Central memory CD8-positive, alpha-beta T cell (primary cell): ENCODE measurements at regions not wholly inside any gene's neighbourhood (a gene's known extent, or its start where the extent isn't known, plus 50 kb on each side); places are given as distances from the start of the nearest gene placed in this dataset.

Source experiments
- ATAC-seq: fragments of 150-1000 bp; cut with Tn5 transposase; replicated peaks from 2 replicates; pipeline ENCODE4 v1.10.0; 2022; ENCODE audit warnings: mild to moderate bottlenecking, moderate FRiP score, moderate number of reproducible peaks; ENCODE audit not compliant: poor library complexity, severe bottlenecking; ENCODE audit errors: extremely low read depth
- DNase-seq, 2 donors: peaks; one replicate each; pipeline ENCODE4 v3.0.0; 2021; ENCODE audit warnings: low spot score in 2 of 2
- H3K27ac Mint-ChIP-seq: one replicate; pipeline ENCODE4 v1.8.0; 2022; ENCODE audit warnings: low read depth, mild to moderate bottlenecking, moderate library complexity, mixed read lengths
- H3K27me3 Mint-ChIP-seq: one replicate; pipeline ENCODE4 v1.8.0; 2022; ENCODE audit warnings: mixed read lengths
- H3K36me3 Mint-ChIP-seq: one replicate; pipeline ENCODE4 v1.8.0; 2022; ENCODE audit warnings: mild to moderate bottlenecking, moderate library complexity, mixed read lengths; ENCODE audit not compliant: insufficient read depth
- H3K4me1 Mint-ChIP-seq: one replicate; pipeline ENCODE4 v1.8.0; 2022; ENCODE audit warnings: mixed read lengths
- H3K4me3 Mint-ChIP-seq: one replicate; pipeline ENCODE4 v1.8.0; 2022; ENCODE audit warnings: mild to moderate bottlenecking, moderate library complexity, mixed read lengths
- H3K9me3 Mint-ChIP-seq: one replicate; pipeline ENCODE4 v1.8.0; 2022; ENCODE audit warnings: mixed read lengths

DNA sequence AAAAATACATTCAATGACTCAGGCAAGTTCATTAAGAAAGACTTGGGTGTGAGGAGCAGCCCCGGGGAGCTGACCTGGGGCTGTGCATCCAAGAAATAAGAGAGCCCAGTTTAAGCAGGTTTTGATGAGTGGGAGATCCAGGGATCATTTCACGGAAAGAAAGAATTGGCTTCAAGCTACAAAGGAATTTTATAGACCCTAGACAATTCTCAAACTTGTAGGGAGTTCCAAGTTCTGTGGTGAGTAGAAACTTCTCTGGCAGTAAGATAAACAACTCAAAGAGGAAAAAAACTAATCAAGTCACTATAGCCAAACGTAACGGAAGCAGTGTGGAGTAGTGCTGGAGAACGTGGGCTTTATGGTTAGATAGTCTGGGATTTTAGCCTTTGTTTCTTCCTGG, 175.7 kb upstream of the DDHD1 start:
- Mint-ChIP-seq H3K27ac (no peak overlapping the region), H3K36me3 (no peaks in the 10 kb centered on the region), H3K4me1 (no peaks in the 10 kb centered on the region), H3K27me3 (no peaks in the 10 kb centered on the region), H3K9me3 (no peaks in the 10 kb centered on the region), H3K4me3 (no peak overlapping the region)
- DNase-seq (no peak), ATAC-seq (no peak)

DNA sequence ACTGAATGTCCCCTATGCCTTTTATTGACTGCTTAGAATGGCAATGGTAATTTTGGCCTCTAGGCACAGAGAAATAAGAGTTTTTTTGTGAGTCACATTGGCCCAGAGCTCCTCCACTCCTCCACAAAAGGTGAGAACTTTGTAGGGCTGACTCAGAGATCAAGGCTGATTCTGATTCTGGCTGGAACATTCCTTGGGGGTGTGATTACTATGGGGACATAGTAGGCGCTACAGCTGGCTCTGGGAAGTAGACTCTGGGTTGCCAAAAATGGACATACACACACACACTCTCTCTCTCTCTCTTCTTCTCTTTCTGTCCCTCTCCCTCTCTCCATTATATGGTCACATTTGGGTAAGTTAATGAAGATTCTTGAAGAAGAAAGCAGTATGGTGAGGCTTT, 174.6 kb upstream of the DDHD1 start:
- H3K9me3 Mint-ChIP-seq = no peaks in the 10 kb centered on the region
- H3K27me3 Mint-ChIP-seq = no peaks in the 10 kb centered on the region
- H3K4me1 Mint-ChIP-seq = no peaks in the 10 kb centered on the region
- H3K27ac Mint-ChIP-seq = no peak overlapping the region
- no peak for DNase-seq
- no peaks in the 10 kb centered on the region for H3K36me3 Mint-ChIP-seq
- no peak for ATAC-seq
- H3K4me3 Mint-ChIP-seq = no peak overlapping the region

DNA sequence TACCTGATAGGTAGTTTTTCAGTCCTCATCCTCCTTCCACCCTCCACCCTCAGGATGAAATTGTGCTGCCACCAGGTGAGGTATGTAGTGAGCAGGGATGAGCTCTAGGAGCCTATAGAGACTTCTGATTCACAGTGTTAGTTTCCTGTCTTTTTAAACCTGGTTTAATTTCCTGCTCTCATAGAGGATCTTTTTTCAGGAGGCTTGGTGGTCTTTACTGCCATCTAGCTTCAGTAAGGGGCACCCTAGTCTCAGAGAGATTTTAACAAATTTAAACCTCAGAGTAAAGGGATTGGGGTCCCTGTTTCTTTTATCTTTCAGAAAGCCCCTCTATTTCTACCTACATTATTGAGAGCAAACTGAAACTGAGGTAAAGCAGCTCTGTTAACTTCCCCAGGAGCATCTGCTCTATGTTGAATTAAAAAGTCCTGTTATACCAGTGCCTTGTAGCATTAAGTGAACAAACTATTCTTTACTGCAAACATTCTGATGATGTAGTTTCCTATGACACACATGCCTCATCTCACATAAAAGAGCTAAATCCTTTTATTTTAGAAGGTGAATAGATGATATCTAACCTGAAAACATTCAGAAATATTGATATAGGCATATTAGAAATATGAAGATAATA, 172.2 kb upstream of the DDHD1 start:
- Mint-ChIP-seq H3K4me3 (no peak overlapping the region), H3K9me3 (peaks cover 6% of the 10 kb centered on the region), H3K4me1 (no peaks in the 10 kb centered on the region), H3K27me3 (no peaks in the 10 kb centered on the region), H3K36me3 (no peaks in the 10 kb centered on the region), H3K27ac (no peak overlapping the region)
- ATAC-seq (no peak), DNase-seq (no peak)

DNA sequence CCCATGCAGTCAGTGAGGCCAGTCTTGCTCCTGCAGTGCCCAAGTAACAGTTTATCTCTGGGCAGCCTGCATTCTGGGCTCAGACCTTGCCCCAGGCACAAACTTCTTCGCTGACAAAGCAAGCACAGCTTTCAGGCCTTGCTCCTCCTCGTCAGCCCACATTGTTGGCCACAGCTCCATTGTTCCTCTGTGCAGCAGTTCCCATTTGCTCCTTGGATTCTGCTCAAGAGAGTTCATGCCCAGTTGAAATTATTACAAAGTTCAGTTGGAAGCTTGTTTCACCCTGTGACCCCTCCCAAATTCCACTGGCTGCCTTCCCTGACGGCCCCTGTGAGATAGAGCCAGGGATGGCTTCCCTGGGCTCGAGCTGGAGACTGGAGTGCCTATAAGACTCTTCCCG, 163.4 kb upstream of the DDHD1 start:
- Mint-ChIP-seq H3K27ac (no peak overlapping the region), H3K27me3 (no peaks in the 10 kb centered on the region), H3K36me3 (no peaks in the 10 kb centered on the region), H3K4me3 (no peak overlapping the region), H3K4me1 (no peaks in the 10 kb centered on the region), H3K9me3 (peaks cover 17% of the 10 kb centered on the region)
- DNase-seq (no peak), ATAC-seq (no peak)

DNA sequence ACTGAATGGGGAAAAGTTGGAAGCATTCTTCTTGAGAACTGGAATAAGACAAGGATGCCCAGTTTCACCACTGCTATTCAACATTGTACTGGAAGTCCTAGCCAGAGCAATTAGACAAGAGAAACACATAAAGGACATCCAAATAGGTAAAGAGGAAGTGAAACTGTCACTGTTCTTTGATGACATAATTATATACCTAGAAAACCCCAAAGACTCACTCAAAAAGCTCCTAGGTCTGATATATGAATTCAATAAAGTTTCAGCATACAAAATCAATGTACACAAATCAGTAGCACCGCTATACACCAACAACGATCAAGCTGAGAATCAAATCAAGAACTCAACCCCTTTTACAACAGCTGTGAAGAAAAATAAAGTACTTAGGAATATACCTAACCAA, 157.3 kb upstream of the DDHD1 start:
- Mint-ChIP-seq H3K4me1 (peaks cover 6% of the 10 kb centered on the region), H3K36me3 (peaks cover 2% of the 10 kb centered on the region), H3K27me3 (no peaks in the 10 kb centered on the region), H3K4me3 (no peak overlapping the region), H3K9me3 (peaks cover 11% of the 10 kb centered on the region), H3K27ac (no peak overlapping the region)
- DNase-seq (no peak), ATAC-seq (no peak)

DNA sequence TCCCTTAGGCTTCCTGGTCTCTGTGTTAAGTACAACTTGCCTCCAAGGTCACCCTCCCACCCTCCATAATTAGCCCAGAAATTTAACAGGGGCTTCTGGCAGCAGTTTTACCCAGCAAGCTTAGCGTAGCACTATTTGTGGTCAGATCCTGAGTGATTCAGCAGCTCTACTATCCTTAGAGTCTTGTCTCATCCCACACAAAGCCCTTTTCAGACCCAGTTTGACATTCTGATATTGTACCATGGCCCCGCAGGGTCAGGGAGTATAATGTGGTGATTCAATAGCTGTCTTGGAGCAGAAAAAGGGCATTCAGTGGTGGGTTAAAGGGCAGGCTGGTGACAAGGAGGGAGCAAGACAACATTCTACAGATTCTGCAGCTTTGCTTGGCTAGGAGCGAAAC, 153.8 kb upstream of the DDHD1 start:
- H3K9me3 Mint-ChIP-seq = no peaks in the 10 kb centered on the region
- no peak overlapping the region for H3K27ac Mint-ChIP-seq
- H3K4me3 Mint-ChIP-seq = no peak overlapping the region
- no peak for ATAC-seq
- H3K36me3 Mint-ChIP-seq = peaks cover 2% of the 10 kb centered on the region
- H3K4me1 Mint-ChIP-seq = peaks cover 6% of the 10 kb centered on the region
- H3K27me3 Mint-ChIP-seq = no peaks in the 10 kb centered on the region
- DNase-seq = no peak

DNA sequence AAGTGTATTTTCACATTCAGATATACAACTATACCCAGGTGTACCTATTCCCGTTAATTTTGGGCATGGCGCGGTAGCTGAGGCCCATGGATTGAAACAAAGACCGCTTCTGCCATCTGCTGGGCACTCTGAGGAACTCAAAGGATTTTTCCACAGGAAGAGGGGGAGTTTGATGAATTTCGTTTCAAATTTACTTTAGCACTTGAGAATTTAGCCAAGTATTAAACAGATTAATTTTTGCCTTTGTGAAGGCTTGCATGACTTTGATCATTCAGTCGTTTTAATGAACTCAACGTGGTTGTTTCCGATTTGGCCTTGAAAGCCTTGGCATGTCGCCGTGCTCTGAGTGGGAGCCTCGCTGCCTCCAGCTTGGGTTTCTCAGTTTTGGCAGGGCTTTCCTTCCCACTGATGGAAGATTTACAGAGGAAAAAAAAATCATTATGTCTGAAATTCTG, 153.2 kb upstream of the DDHD1 start:
- ATAC-seq (no peak), DNase-seq (no peak)
- peaks cover 6% of the 10 kb centered on the region for H3K4me1 Mint-ChIP-seq
- H3K4me3 Mint-ChIP-seq = peak overlapping the region; percentile 56
- no peaks in the 10 kb centered on the region for H3K9me3 Mint-ChIP-seq
- H3K36me3 Mint-ChIP-seq = peaks cover 1% of the 10 kb centered on the region
- no peak overlapping the region for H3K27ac Mint-ChIP-seq
- peaks cover 3% of the 10 kb centered on the region for H3K27me3 Mint-ChIP-seq

DNA sequence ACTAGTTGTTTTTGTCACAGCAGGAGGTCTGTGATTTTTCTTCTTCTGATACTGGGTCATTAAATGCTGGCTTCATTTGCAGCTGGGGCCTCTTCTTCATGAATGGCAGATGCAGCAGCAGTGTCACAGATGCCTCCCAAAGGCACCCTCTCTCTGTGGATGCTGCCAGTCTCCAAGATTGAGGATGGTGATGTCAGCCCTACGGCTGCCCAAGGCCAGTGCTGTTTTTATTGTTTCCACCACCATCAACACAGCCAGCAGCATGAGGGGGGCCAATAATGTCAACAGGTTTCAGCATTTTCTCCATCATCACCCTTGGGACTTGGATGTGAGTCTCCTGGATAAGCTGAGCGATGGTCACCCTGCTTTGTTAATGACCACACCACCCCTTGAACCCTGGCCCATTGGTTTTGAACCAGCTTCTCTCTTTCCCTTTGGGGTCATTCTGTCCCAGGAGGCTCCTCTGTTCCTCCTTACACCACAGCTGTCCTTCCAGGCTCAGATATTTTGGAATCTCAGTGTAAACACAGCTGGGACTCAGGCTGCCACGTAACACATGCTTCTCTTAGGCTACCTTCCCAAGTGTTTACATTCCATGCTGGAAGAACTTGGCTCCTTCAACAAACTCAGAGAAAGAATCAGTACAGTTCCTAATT, 151.7 kb upstream of the DDHD1 start:
- Mint-ChIP-seq H3K4me1 (peaks cover 6% of the 10 kb centered on the region), H3K36me3 (no peaks in the 10 kb centered on the region), H3K9me3 (no peaks in the 10 kb centered on the region), H3K27ac (no peak overlapping the region), H3K4me3 (no peak overlapping the region), H3K27me3 (peaks cover 7% of the 10 kb centered on the region)
- no peak for DNase-seq
- no peak for ATAC-seq

DNA sequence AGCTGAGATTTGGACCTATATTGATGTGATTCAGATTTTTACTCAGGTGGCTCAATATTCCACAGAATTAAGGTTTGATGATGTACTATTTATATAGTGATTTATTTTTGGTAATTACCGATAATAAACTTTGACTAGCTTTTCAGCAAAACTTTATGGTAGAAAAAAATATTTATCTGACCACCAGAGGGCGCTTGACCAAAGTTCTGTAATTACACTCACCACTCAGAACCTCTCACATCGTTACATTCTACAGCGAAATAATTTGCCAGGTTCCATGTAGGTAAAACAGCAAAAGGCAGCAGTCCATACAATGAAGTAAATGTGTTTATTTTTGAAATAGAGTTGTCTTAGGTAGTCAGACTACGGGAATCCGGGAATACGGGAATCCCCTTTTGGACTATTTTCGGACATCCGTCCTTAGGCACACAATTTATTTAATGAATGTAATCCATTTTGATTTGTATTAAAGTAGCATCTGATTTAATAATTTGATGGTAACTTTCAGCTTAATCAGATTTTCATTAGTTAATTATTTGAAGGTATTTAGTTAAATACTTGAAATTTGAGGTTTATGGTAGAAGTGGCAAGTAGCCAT, 143.0 kb upstream of the DDHD1 start:
- ATAC-seq (no peak), DNase-seq (no peak)
- Mint-ChIP-seq H3K9me3 (no peaks in the 10 kb centered on the region), H3K27ac (no peak overlapping the region), H3K4me3 (no peak overlapping the region), H3K4me1 (no peaks in the 10 kb centered on the region), H3K27me3 (peaks cover 1% of the 10 kb centered on the region), H3K36me3 (no peaks in the 10 kb centered on the region)

DNA sequence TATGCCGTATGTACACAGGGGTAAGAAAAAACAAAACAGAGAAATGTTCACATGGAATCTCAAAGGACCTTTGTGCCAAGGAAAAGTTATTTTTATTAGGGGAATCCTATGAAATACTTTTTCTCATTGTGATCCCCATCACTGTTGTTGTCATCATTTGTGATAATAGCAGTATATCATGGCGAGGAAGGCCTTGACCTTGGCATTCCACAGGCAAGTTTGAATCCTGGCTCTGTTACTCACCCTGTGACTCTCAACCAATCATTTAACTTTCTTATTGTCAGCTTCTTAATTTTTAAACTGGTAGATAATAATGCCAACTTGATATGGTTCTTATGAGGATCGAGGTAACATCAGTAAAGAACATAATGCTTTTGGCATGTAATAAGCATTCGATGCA, 142.2 kb upstream of the DDHD1 start:
- ATAC-seq (no peak), DNase-seq (no peak)
- Mint-ChIP-seq H3K36me3 (no peaks in the 10 kb centered on the region), H3K9me3 (no peaks in the 10 kb centered on the region), H3K4me1 (no peaks in the 10 kb centered on the region), H3K4me3 (no peak overlapping the region), H3K27ac (no peak overlapping the region), H3K27me3 (no peaks in the 10 kb centered on the region)

DNA sequence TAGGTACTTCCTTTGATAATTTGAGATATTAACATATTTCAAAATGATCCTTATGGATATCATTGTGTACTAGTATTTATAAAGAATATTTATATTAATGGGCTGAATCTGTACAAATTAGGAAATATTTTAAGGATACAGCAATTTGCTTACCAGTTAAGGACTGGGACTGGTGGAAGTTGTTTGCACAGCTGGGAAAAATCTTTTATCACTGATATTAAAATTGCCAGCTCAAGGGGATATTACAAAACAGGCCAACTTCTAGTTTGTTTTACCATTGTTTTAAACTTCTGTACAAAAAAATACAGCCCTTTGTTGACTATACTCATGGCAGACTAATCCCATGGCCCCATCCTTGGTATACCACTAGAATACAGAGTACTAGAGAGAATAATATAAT, 133.2 kb upstream of the DDHD1 start:
- peaks cover 2% of the 10 kb centered on the region for H3K36me3 Mint-ChIP-seq
- no peak overlapping the region for H3K27ac Mint-ChIP-seq
- H3K4me3 Mint-ChIP-seq = no peak overlapping the region
- DNase-seq (no peak), ATAC-seq (no peak)
- H3K27me3 Mint-ChIP-seq = no peaks in the 10 kb centered on the region
- no peaks in the 10 kb centered on the region for H3K4me1 Mint-ChIP-seq
- H3K9me3 Mint-ChIP-seq = no peaks in the 10 kb centered on the region

DNA sequence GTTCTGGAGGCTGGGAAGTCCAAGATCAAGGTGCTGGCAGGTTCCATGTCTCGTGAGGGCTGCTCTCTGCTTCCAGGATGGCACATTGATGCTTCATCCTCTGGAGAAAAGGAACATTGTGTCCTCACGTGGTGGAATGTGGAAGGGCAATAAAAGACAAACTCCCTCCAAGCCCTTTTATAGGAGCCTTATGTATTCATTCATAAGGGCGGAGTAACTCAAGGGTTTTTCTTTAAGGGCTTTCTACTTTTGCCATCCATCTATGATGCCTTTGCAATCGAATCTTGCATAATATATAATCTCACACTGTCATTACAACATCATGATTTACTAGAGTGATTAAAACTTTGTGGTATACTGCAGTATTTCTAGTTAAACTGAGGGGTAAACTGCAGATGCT, 132.7 kb upstream of the DDHD1 start:
- no peak overlapping the region for H3K4me3 Mint-ChIP-seq
- no peak overlapping the region for H3K27ac Mint-ChIP-seq
- H3K27me3 Mint-ChIP-seq = no peaks in the 10 kb centered on the region
- ATAC-seq = no peak
- H3K9me3 Mint-ChIP-seq = peaks cover under 1% of the 10 kb centered on the region
- no peaks in the 10 kb centered on the region for H3K4me1 Mint-ChIP-seq
- no peak for DNase-seq
- H3K36me3 Mint-ChIP-seq = peaks cover 2% of the 10 kb centered on the region

DNA sequence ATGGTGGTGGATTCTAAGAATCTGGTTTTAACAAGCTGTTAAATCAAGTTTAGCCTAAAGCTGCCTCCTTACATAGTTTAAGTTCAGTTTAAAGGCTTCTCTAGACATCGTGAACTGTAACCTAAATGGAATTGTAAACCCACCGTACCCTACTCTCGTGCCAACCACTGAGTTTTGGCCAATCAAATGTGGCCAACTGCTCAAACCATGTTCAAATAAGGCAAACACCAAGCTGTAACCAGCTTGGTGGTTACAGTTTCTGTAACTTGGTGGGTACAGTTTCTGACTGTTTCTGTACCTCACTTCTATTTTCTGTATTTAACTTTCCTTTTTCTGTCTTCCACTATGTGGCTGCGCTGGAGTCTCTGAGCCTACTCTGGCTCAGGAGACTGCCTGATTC, 131.9 kb upstream of the DDHD1 start:
- no peak overlapping the region for H3K27ac Mint-ChIP-seq

More for the DNA sequence above, 131.9 kb upstream of the DDHD1 start:
- ATAC-seq (no peak), DNase-seq (no peak)
- no peak overlapping the region for H3K4me3 Mint-ChIP-seq
- peaks cover 5% of the 10 kb centered on the region for H3K9me3 Mint-ChIP-seq
- H3K27me3 Mint-ChIP-seq = no peaks in the 10 kb centered on the region
- H3K36me3 Mint-ChIP-seq = peaks cover 2% of the 10 kb centered on the region
- H3K4me1 Mint-ChIP-seq = no peaks in the 10 kb centered on the region
